Kidney (tissue), 13 donors: ENCODE measurements at regions not wholly inside any gene's neighbourhood (a gene's known extent, or its start where the extent isn't known, plus 50 kb on each side); places are given as distances from the start of the nearest gene placed in this dataset.
A peak's percentile ranks its signal among the peaks of the same experiment; 100 is the strongest.

Experiments used
- DNase-seq, 5 donors: peaks; one replicate each; pipeline ENCODE4 v3.0.0-alpha.2; 2013 to 2020
- FAIRE-seq: peaks from 2 replicates; lab custom pipeline; 2012; peaks lifted over from hg19 to GRCh38; lab: Jason Lieb, UNC
- H3K27ac ChIP-seq, 2 donors: one replicate each; pipeline ENCODE4 v1.7.0; 2013; ENCODE audit warnings: low read depth in 2 of 2, low read length in 2 of 2, inconsistent platforms in 1 of 2
- H3K27me3 ChIP-seq: one replicate; pipeline ENCODE4 v1.7.1; 2013; ENCODE audit warnings: low read length, inconsistent platforms; ENCODE audit not compliant: control insufficient read depth, insufficient read depth
- H3K36me3 ChIP-seq, 3 donors: one replicate each; pipeline versions ENCODE4 v1.7.0 to v1.7.1; 2013; ENCODE audit warnings: low read length in 3 of 3, control low read depth in 1 of 3, inconsistent platforms in 1 of 3; ENCODE audit not compliant: insufficient read depth in 3 of 3, control insufficient read depth in 2 of 3
- H3K4me1 ChIP-seq, 3 donors: one replicate each; pipeline versions ENCODE4 v1.7.0 to v1.7.1; 2013; ENCODE audit warnings: low read length in 3 of 3, inconsistent platforms in 1 of 3, low read depth in 1 of 3; ENCODE audit not compliant: control insufficient read depth in 2 of 3, insufficient read depth in 2 of 3
- H3K4me3 ChIP-seq, 3 donors: one replicate each; pipeline versions ENCODE4 v1.7.0 to v1.8.1; 2013; ENCODE audit warnings: low read length in 3 of 3, control low read depth in 1 of 3, inconsistent platforms in 1 of 3
- H3K9ac ChIP-seq, 3 donors: one replicate each; pipeline versions ENCODE4 v1.7.0 to v1.7.1; 2013; ENCODE audit warnings: low read length in 3 of 3, control low read depth in 1 of 3, inconsistent platforms in 1 of 3
- H3K9me3 ChIP-seq, 3 donors: one replicate each; pipeline versions ENCODE4 v1.7.0 to v1.7.1; 2013; ENCODE audit warnings: low read length in 3 of 3, control low read depth in 1 of 3, inconsistent platforms in 1 of 3; ENCODE audit not compliant: control insufficient read depth in 2 of 3, insufficient read depth in 1 of 3
- CTCF ChIP-seq: IDR thresholded peaks from 3 replicates; pipeline ENCODE4 v1.5.1; 2012; ENCODE audit warnings: mild to moderate bottlenecking, moderate library complexity, borderline replicate concordance; ENCODE audit not compliant: insufficient read depth; ENCODE audit errors: extremely low read depth
- intact Hi-C: fragments of 100-400 bp; cut with DNase I; formaldehyde crosslinking; loops from one replicate; pipeline ENCODE4 v1.11.1; 2022
- donor health status: control.
- donor health status: control.
- donor health status: control.
- donor health status: control.
- donor health status: control.
- donor health status: DM: yes; HTN: yes; CAD: no.
- donor health status: Normal renal cell carcinoma (clear cell type).

- no peaks in the 10 kb centered on the region for H3K4me1 ChIP-seq
- no peak for DNase-seq
- H3K27ac ChIP-seq = no peak overlapping the region
- H3K9ac ChIP-seq = no peak overlapping the region
- H3K4me3 ChIP-seq = no peak overlapping the region
- no peaks in the 10 kb centered on the region for H3K9me3 ChIP-seq
- FAIRE-seq = no peak
- no peaks in the 10 kb centered on the region for H3K27me3 ChIP-seq
- intact Hi-C loops = no loop called here
- TF ChIP-seq CTCF = no peak
- H3K36me3 ChIP-seq = no peaks in the 10 kb centered on the region
Measured at GRCh38 chr15:91784973-91785709, 68.4 kb upstream of the SLCO3A1 start.

GRCh38 chr15:91787198-91787597 lies 66.3 kb upstream of the SLCO3A1 start:
- Histone ChIP-seq H3K27ac (no peak overlapping the region), H3K27me3 (no peaks in the 10 kb centered on the region), H3K9ac (no peak overlapping the region), H3K9me3 (no peaks in the 10 kb centered on the region), H3K4me3 (no peak overlapping the region), H3K36me3 (no peaks in the 10 kb centered on the region), H3K4me1 (no peaks in the 10 kb centered on the region)
- DNase-seq (no peak), FAIRE-seq (no peak)
- no peak for TF ChIP-seq CTCF
- intact Hi-C loops = no loop called here

GRCh38 chr15:91789136-91789535 lies 64.4 kb upstream of the SLCO3A1 start:
- Histone ChIP-seq H3K27ac (no peak overlapping the region), H3K9ac (no peak overlapping the region), H3K27me3 (no peaks in the 10 kb centered on the region), H3K36me3 (no peaks in the 10 kb centered on the region), H3K9me3 (no peaks in the 10 kb centered on the region), H3K4me1 (no peaks in the 10 kb centered on the region), H3K4me3 (no peak overlapping the region)
- no peak for TF ChIP-seq CTCF
- intact Hi-C loops = no loop called here
- no peak for DNase-seq
- no peak for FAIRE-seq

- H3K27ac ChIP-seq = peak overlapping the region in 1 of 2 donors; percentile 5
- FAIRE-seq (no peak), DNase-seq (peak in 1 of 5 donors; percentile 0)
- H3K36me3 ChIP-seq = no peaks in the 10 kb centered on the region
- no peaks in the 10 kb centered on the region for H3K27me3 ChIP-seq
- intact Hi-C loops = no loop called here
- no peak overlapping the region for H3K4me3 ChIP-seq
- H3K9me3 ChIP-seq = no peaks in the 10 kb centered on the region
- no peak for TF ChIP-seq CTCF
- H3K4me1 ChIP-seq = no peaks in the 10 kb centered on the region
- no peak overlapping the region for H3K9ac ChIP-seq
Measured at GRCh38 chr15:91790836-91791235, 62.7 kb upstream of the SLCO3A1 start.
